Mesendoderm (in vitro differentiated cells): ENCODE measurements at regions not wholly inside any gene's neighbourhood (a gene's known extent, or its start where the extent isn't known, plus 50 kb on each side); places are given as distances from the start of the nearest gene placed in this dataset.

Source experiments
- DNase-seq: peaks from one replicate; pipeline ENCODE4 v3.0.0; 2013
- H2AK5ac ChIP-seq: 2 replicates; pipeline ENCODE4 v1.6.1; 2013; ENCODE audit warnings: low read length, inconsistent platforms
- H2BK120ac ChIP-seq: 2 replicates; pipeline ENCODE4 v1.6.1; 2013; ENCODE audit warnings: low read depth, mild to moderate bottlenecking, low read length, moderate library complexity, mixed read lengths
- H2BK15ac ChIP-seq: replicated peaks from 2 replicates; pipeline ENCODE4 v1.6.1; 2013; ENCODE audit warnings: low read depth, mild to moderate bottlenecking, moderate library complexity
- H2BK5ac ChIP-seq: 2 replicates; pipeline ENCODE4 v1.6.1; 2013; ENCODE audit warnings: low read length, inconsistent platforms
- H3K18ac ChIP-seq: 2 replicates; pipeline ENCODE4 v1.6.1; 2013; ENCODE audit warnings: mild to moderate bottlenecking, low read length, mixed read lengths
- H3K23ac ChIP-seq: one replicate; pipeline ENCODE4 v1.6.1; 2013; ENCODE audit warnings: low read length
- H3K27ac ChIP-seq: 2 replicates; pipeline ENCODE4 v1.5.1; 2013; ENCODE audit warnings: low read depth, mild to moderate bottlenecking, inconsistent platforms, low read length, moderate library complexity
- H3K27me3 ChIP-seq: 2 replicates; pipeline ENCODE4 v1.6.1; 2013; ENCODE audit warnings: low read length, control low read depth, mild to moderate bottlenecking, inconsistent platforms; ENCODE audit not compliant: insufficient read depth, poor library complexity
- H3K36me3 ChIP-seq: 2 replicates; pipeline ENCODE4 v1.6.1; 2013; ENCODE audit warnings: low read length, inconsistent platforms; ENCODE audit not compliant: control insufficient read depth, insufficient read depth
- H3K4ac ChIP-seq: one replicate; pipeline ENCODE4 v1.6.1; 2013; ENCODE audit warnings: low read depth, mild to moderate bottlenecking, low read length, moderate library complexity
- H3K4me1 ChIP-seq: 2 replicates; pipeline ENCODE4 v1.6.1; 2013; ENCODE audit warnings: low read depth, low read length, inconsistent platforms; ENCODE audit not compliant: control insufficient read depth
- H3K4me2 ChIP-seq: 2 replicates; pipeline ENCODE4 v1.6.1; 2013; ENCODE audit warnings: low read length
- H3K4me3 ChIP-seq: 2 replicates; pipeline ENCODE4 v1.5.1; 2013; ENCODE audit warnings: mild to moderate bottlenecking, low read length
- H3K56ac ChIP-seq: one replicate; pipeline ENCODE4 v1.6.1; 2013; ENCODE audit warnings: low read length
- H3K79me1 ChIP-seq: 2 replicates; pipeline ENCODE4 v1.6.1; 2013; ENCODE audit warnings: low read length, inconsistent platforms
- H3K79me2 ChIP-seq: 2 replicates; pipeline ENCODE4 v1.6.1; 2013; ENCODE audit warnings: mild to moderate bottlenecking, low read length; ENCODE audit not compliant: control insufficient read depth, insufficient read depth
- H3K9ac ChIP-seq: 2 replicates; pipeline ENCODE4 v1.6.1; 2013; ENCODE audit warnings: low read length, inconsistent platforms
- H4K5ac ChIP-seq: one replicate; pipeline ENCODE4 v1.6.1; 2013; ENCODE audit warnings: low read length
- H4K8ac ChIP-seq: one replicate; pipeline ENCODE4 v1.6.1; 2013; ENCODE audit warnings: low read depth, mild to moderate bottlenecking, control low read depth, low read length, moderate library complexity
- WGBS: extraction: QIAGEN DNeasy Blood & Tissue Kit; methylation state at CpG from one replicate; pipeline ENCODE4 v1.1.7; 2013; ENCODE audit warnings: low lambda C conversion rate, missing lambda C conversion rate; ENCODE audit not compliant: insufficient coverage; ENCODE audit errors: extremely low coverage; 5-methylcytosine and 5-hydroxymethylcytosine counted together

GRCh38 chr6:164337024-164337924 lies 922.8 kb downstream of the QKI start:
- no peak overlapping the region for H3K23ac ChIP-seq
- H3K4me2 ChIP-seq = no peak overlapping the region
- no peak overlapping the region for H3K9ac ChIP-seq
- no peak overlapping the region for H3K27ac ChIP-seq
- no peak overlapping the region for H2BK5ac ChIP-seq
- H3K4ac ChIP-seq = no peak overlapping the region
- no peak overlapping the region for H4K8ac ChIP-seq
- H3K56ac ChIP-seq = no peak overlapping the region
- H2AK5ac ChIP-seq = no peak overlapping the region
- no peak overlapping the region for H2BK120ac ChIP-seq
- no peaks in the 10 kb centered on the region for H3K36me3 ChIP-seq
- no peak for DNase-seq
- no peak overlapping the region for H3K4me3 ChIP-seq
- H3K27me3 ChIP-seq = no peaks in the 10 kb centered on the region
- H2BK15ac ChIP-seq = no peak overlapping the region
- H3K79me2 ChIP-seq = no peaks in the 10 kb centered on the region
- no CpG with 5 or more reads among the region's 50 CpGs for WGBS
- H4K5ac ChIP-seq = no peak overlapping the region
- no peaks in the 10 kb centered on the region for H3K79me1 ChIP-seq
- no peaks in the 10 kb centered on the region for H3K4me1 ChIP-seq
- no peak overlapping the region for H3K18ac ChIP-seq

GRCh38 chr6:164336455-164336854 lies 921.9 kb downstream of the QKI start:
- no peaks in the 10 kb centered on the region for H3K79me1 ChIP-seq
- H2BK15ac ChIP-seq = no peak overlapping the region
- H3K79me2 ChIP-seq = no peaks in the 10 kb centered on the region
- H3K18ac ChIP-seq = no peak overlapping the region
- no peak overlapping the region for H4K5ac ChIP-seq
- H3K4me1 ChIP-seq = no peaks in the 10 kb centered on the region
- no peak overlapping the region for H3K4me2 ChIP-seq
- H2BK120ac ChIP-seq = no peak overlapping the region
- H3K27me3 ChIP-seq = no peaks in the 10 kb centered on the region
- no peak overlapping the region for H2BK5ac ChIP-seq
- no peak overlapping the region for H2AK5ac ChIP-seq
- H3K27ac ChIP-seq = no peak overlapping the region
- no peak overlapping the region for H3K56ac ChIP-seq
- no peak overlapping the region for H3K4ac ChIP-seq
- H4K8ac ChIP-seq = no peak overlapping the region
- no peaks in the 10 kb centered on the region for H3K36me3 ChIP-seq
- no peak overlapping the region for H3K9ac ChIP-seq
- H3K23ac ChIP-seq = no peak overlapping the region
- DNase-seq = no peak
- WGBS = no CpG with 5 or more reads among the region's 2 CpGs
- H3K4me3 ChIP-seq = no peak overlapping the region

- H2BK120ac ChIP-seq = no peak overlapping the region
- DNase-seq = peak; percentile 14
- no peak overlapping the region for H3K4ac ChIP-seq
- H3K27me3 ChIP-seq = no peaks in the 10 kb centered on the region
- H3K4me2 ChIP-seq = no peak overlapping the region
- no peak overlapping the region for H2BK15ac ChIP-seq
- H3K27ac ChIP-seq = no peak overlapping the region
- no peaks in the 10 kb centered on the region for H3K79me2 ChIP-seq
- no peak overlapping the region for H4K5ac ChIP-seq
- H3K36me3 ChIP-seq = no peaks in the 10 kb centered on the region
- H3K23ac ChIP-seq = no peak overlapping the region
- H3K18ac ChIP-seq = no peak overlapping the region
- no peak overlapping the region for H2AK5ac ChIP-seq
- H3K56ac ChIP-seq = no peak overlapping the region
- no peak overlapping the region for H3K9ac ChIP-seq
- no peaks in the 10 kb centered on the region for H3K79me1 ChIP-seq
- H4K8ac ChIP-seq = no peak overlapping the region
- no CpG with 5 or more reads among the region's 2 CpGs for WGBS
- H3K4me1 ChIP-seq = no peaks in the 10 kb centered on the region
- H2BK5ac ChIP-seq = no peak overlapping the region
- no peak overlapping the region for H3K4me3 ChIP-seq
Measured at GRCh38 chr6:164331026-164331425, 916.5 kb downstream of the QKI start.

GRCh38 chr6:164325168-164325567 lies 910.6 kb downstream of the QKI start:
- Histone ChIP-seq H3K4ac (no peak overlapping the region), H3K56ac (no peak overlapping the region), H3K79me2 (no peaks in the 10 kb centered on the region), H2BK120ac (no peak overlapping the region), H2AK5ac (no peak overlapping the region), H3K4me3 (no peak overlapping the region), H3K27ac (no peak overlapping the region), H3K27me3 (no peaks in the 10 kb centered on the region), H4K8ac (no peak overlapping the region), H3K4me2 (no peak overlapping the region), H2BK15ac (no peak overlapping the region), H3K79me1 (no peaks in the 10 kb centered on the region), H4K5ac (no peak overlapping the region), H3K23ac (no peak overlapping the region), H3K4me1 (no peaks in the 10 kb centered on the region), H3K18ac (no peak overlapping the region), H3K36me3 (no peaks in the 10 kb centered on the region), H2BK5ac (no peak overlapping the region), H3K9ac (no peak overlapping the region)
- WGBS = no CpG with 5 or more reads among the region's 1 CpG
- no peak for DNase-seq

- Histone ChIP-seq H3K4me2 (no peak overlapping the region), H3K4me1 (no peaks in the 10 kb centered on the region), H4K8ac (no peak overlapping the region), H2BK120ac (no peak overlapping the region), H3K79me1 (no peaks in the 10 kb centered on the region), H4K5ac (no peak overlapping the region), H2BK15ac (no peak overlapping the region), H2AK5ac (no peak overlapping the region), H3K23ac (no peak overlapping the region), H3K4ac (no peak overlapping the region), H3K36me3 (no peaks in the 10 kb centered on the region), H3K79me2 (no peaks in the 10 kb centered on the region), H3K9ac (no peak overlapping the region), H3K4me3 (no peak overlapping the region), H3K27me3 (no peaks in the 10 kb centered on the region), H3K56ac (no peak overlapping the region), H2BK5ac (no peak overlapping the region), H3K18ac (no peak overlapping the region), H3K27ac (no peak overlapping the region)
- WGBS = no CpG with 5 or more reads among the region's 4 CpGs
- DNase-seq = no peak
Measured at GRCh38 chr6:164322533-164322932, 908.0 kb downstream of the QKI start.

GRCh38 chr6:164321297-164321696 lies 906.8 kb downstream of the QKI start:
- WGBS = no CpG with 5 or more reads among the region's 4 CpGs
- Histone ChIP-seq H4K8ac (no peak overlapping the region), H3K79me1 (no peaks in the 10 kb centered on the region), H3K23ac (no peak overlapping the region), H3K56ac (no peak overlapping the region), H2BK120ac (no peak overlapping the region), H2AK5ac (no peak overlapping the region), H3K18ac (no peak overlapping the region), H3K4me3 (no peak overlapping the region), H3K27ac (no peak overlapping the region), H3K79me2 (no peaks in the 10 kb centered on the region), H3K36me3 (no peaks in the 10 kb centered on the region), H3K4ac (no peak overlapping the region), H3K27me3 (no peaks in the 10 kb centered on the region), H4K5ac (no peak overlapping the region), H2BK15ac (no peak overlapping the region), H3K4me1 (no peaks in the 10 kb centered on the region), H3K4me2 (no peak overlapping the region), H2BK5ac (no peak overlapping the region), H3K9ac (no peak overlapping the region)
- no peak for DNase-seq
